SJCRH30 (cell line): ENCODE measurements at regions not wholly inside any gene's neighbourhood (a gene's known extent, or its start where the extent isn't known, plus 50 kb on each side); places are given as distances from the start of the nearest gene placed in this dataset.
A peak's percentile ranks its signal among the peaks of the same experiment; 100 is the strongest.
"Not testable (repeated sequence)": the region's sequence is repeated elsewhere in the genome, so short reads cannot be mapped to it uniquely, and the experiment has no call there.

ENCODE experiments used
- DNase-seq, 2 experiments: peaks; one replicate each; pipeline ENCODE4 v3.0.0-alpha.2; 2015 to 2020
- H3K27ac ChIP-seq: fragments of 250-450 bp; sonication (Bioruptor Pico); 2 replicates; pipeline ENCODE4 v1.5.1; 2020; ENCODE audit warnings: mild to moderate bottlenecking, moderate library complexity
- H3K27me3 ChIP-seq: fragments of 250-450 bp; sonication (Bioruptor Pico); 2 replicates; pipeline ENCODE4 v1.5.1; 2020; ENCODE audit warnings: mild to moderate bottlenecking, moderate library complexity
- H3K36me3 ChIP-seq: fragments of 250-450 bp; sonication (Bioruptor Pico); 2 replicates; pipeline ENCODE4 v1.5.1; 2020; ENCODE audit warnings: mild to moderate bottlenecking, moderate library complexity
- H3K4me1 ChIP-seq: fragments of 250-450 bp; sonication (Bioruptor Pico); 2 replicates; pipeline ENCODE4 v1.5.1; 2020; ENCODE audit warnings: mild to moderate bottlenecking, moderate library complexity
- H3K4me3 ChIP-seq: fragments of 250-450 bp; sonication (Bioruptor Pico); 2 replicates; pipeline ENCODE4 v1.5.1; 2020; ENCODE audit warnings: mild to moderate bottlenecking, moderate library complexity
- H3K9me3 ChIP-seq: fragments of 250-450 bp; sonication (Bioruptor Pico); replicated peaks from 2 replicates; pipeline ENCODE4 v1.5.1; 2020; ENCODE audit warnings: mild to moderate bottlenecking, moderate library complexity

DNA sequence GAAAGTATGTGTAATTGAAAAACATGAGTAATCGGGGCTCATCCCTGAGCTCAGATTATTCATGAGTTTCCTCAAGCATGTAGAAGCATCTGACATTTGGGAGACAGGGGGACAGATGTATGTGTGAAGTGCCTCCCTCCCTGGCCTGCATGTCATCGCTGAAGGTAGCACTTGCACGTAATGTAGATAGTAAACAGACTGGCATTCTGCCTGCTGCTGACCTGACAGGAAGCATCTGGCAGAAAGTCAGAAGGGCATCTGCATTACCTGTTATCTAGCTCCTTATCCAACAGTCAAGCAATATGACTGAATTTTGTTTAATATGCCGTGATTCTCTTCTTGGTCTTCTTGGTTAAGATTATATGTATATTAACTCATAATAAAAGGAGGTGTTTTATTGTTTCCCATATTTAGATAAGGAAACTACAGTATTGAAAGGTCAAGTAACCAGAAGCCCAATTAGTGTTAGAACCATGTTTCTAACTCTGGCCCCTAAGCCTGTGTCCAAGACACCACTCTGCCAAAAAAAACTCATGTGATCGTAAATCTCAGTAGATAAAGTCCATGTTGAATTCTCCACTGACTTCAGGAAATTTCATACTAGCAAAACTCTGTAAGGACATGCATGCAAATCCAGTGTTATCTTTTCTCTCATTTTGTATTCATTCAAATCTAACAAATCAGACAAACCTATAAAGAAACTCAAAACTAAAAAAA lies 918.1 kb upstream of the MBL2 start:
- Histone ChIP-seq H3K4me1 (no peaks in the 10 kb centered on the region), H3K9me3 (no peaks in the 10 kb centered on the region)

DNA sequence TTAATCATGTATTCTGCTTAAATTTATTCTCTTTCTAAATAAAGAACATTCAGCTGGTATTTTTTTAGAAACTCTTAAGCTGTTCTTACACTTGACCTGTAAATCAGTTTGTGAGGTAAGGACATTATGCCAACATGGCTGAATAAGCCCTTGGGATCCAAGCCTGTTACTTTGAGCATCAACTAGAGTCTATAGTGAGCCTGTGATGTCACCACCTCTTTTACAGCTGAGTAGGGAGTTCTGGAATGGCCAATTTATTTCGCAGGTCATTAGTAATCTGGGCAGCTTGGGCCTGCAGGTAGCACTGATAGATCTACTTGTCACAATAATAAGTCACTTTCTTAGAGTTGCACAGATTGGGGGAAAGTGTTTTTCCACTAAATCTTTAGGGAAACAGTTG lies 915.2 kb upstream of the MBL2 start:
- no peak overlapping the region for H3K4me3 ChIP-seq
- no peaks in the 10 kb centered on the region for H3K36me3 ChIP-seq
- no peak for DNase-seq
- no peaks in the 10 kb centered on the region for H3K27me3 ChIP-seq
- H3K27ac ChIP-seq = no peak overlapping the region
- H3K4me1 ChIP-seq = no peaks in the 10 kb centered on the region
- no peaks in the 10 kb centered on the region for H3K9me3 ChIP-seq

More for the DNA sequence above, 918.1 kb upstream of the MBL2 start:
- no peak for DNase-seq
- no peaks in the 10 kb centered on the region for H3K27me3 ChIP-seq
- H3K4me3 ChIP-seq = no peak overlapping the region
- H3K36me3 ChIP-seq = no peaks in the 10 kb centered on the region
- H3K27ac ChIP-seq = no peak overlapping the region

DNA sequence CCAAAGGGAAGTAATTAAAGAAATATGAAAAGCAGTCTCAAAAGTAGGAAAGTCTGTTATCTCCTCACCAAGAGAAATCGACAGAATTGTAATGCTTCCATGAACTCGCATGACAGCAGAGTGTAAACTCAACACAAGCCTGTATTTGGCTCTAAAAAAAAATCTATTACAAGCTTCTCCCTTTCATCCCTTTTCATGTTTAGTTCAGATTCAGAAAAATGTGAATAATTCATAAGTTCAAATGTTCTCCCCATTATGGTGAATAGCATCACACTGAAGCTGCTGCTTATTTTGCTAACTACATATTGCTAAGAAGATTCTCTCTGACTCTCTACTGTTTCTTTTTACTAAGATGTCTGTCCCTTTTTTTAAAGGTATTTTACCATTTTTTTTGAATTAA lies 910.3 kb upstream of the MBL2 start:
- H3K27ac ChIP-seq = no peak overlapping the region
- no peaks in the 10 kb centered on the region for H3K4me1 ChIP-seq
- H3K36me3 ChIP-seq = no peaks in the 10 kb centered on the region
- DNase-seq = no peak
- no peaks in the 10 kb centered on the region for H3K9me3 ChIP-seq
- no peak overlapping the region for H3K4me3 ChIP-seq
- H3K27me3 ChIP-seq = no peaks in the 10 kb centered on the region

DNA sequence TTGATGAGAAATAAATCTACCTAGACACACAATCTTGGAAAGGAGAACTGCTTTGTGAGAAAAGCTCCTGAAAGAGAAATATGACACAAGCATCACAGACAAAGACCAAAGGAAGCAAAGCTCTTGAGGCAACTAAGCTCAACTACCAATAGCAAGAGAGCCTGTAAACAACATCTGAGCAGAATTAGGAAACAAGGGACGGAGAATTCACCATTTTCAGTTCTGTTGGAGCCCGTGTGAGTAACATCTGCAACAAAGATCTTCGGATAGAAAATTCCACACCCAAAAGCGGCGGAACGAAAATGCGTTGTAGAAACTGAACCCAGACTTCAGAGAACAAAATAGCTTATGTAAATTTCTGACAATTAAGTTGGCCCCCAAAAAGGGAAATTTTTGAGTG lies 909.9 kb upstream of the MBL2 start:
- Histone ChIP-seq H3K9me3 (no peaks in the 10 kb centered on the region), H3K4me1 (no peaks in the 10 kb centered on the region), H3K27me3 (no peaks in the 10 kb centered on the region), H3K27ac (no peak overlapping the region), H3K36me3 (no peaks in the 10 kb centered on the region), H3K4me3 (no peak overlapping the region)
- no peak for DNase-seq

DNA sequence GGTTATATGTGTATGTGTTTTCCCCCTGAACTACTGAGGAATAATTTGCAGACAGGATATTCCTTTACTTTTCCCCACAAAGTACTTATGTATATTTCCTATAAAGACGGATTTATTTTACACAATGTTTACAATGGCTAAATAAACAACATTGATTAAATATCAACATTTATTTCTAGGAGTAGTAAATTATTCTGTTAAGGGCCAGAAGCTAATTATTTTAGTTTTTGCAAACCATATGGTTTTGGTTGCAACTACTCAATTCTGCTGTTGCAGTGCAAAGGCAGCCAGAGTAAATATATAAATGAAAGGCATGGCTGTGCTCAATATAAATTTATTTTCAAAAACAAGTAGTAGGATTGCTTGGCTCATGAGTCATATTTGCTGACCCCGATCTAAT lies 907.1 kb upstream of the MBL2 start:
- H3K27me3 ChIP-seq = no peaks in the 10 kb centered on the region
- H3K9me3 ChIP-seq = no peaks in the 10 kb centered on the region
- DNase-seq = no peak
- no peak overlapping the region for H3K4me3 ChIP-seq
- H3K27ac ChIP-seq = no peak overlapping the region
- H3K4me1 ChIP-seq = no peaks in the 10 kb centered on the region
- H3K36me3 ChIP-seq = no peaks in the 10 kb centered on the region

DNA sequence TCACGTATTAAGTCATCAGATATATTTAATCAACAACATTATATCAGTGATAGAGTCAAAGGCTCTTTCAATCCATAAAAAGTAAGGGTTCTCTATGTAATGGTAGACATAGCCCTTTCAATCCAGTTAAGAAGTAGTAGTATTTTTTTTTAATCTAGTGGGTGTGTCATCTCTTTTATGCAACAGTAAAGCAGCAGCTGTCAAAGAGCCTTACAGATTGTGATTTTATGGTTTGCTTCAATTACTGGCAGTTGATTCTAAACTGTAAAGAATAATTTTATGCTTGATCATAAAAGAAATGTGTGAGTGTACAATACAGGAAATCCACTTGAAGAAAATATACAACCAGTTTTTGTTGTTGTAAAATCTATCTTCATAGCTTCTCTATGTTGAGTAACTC lies 902.6 kb upstream of the MBL2 start:
- Histone ChIP-seq H3K27ac (no peak overlapping the region), H3K9me3 (no peaks in the 10 kb centered on the region)
- no peak for DNase-seq

DNA sequence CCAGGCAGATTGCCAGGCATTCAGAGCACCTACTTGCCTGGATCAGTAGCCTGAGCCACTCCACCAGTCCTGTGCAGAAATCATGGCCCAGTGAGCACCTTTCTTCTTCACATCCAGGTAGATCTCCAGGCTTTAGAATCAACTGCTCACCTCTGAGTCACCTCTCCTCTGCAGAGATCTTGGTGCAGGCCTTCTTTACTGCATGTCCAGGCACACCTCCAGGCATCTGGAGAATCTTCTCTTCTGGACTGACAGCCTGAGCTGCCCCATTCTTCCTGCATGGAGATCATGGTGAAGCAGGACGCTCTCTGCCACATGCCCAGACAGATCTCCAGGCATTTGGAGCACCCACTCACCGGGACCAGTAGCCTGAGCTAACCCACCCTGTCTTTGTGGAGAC lies 894.5 kb upstream of the MBL2 start:
- H3K9me3 ChIP-seq = no peaks in the 10 kb centered on the region
- H3K4me1 ChIP-seq = no peaks in the 10 kb centered on the region
- no peak overlapping the region for H3K27ac ChIP-seq
- no peaks in the 10 kb centered on the region for H3K36me3 ChIP-seq
- no peak overlapping the region for H3K4me3 ChIP-seq
- DNase-seq = no peak
- H3K27me3 ChIP-seq = no peaks in the 10 kb centered on the region

More for the DNA sequence above, 902.6 kb upstream of the MBL2 start:
- Histone ChIP-seq H3K36me3 (no peaks in the 10 kb centered on the region), H3K4me1 (no peaks in the 10 kb centered on the region), H3K4me3 (no peak overlapping the region), H3K27me3 (no peaks in the 10 kb centered on the region)

DNA sequence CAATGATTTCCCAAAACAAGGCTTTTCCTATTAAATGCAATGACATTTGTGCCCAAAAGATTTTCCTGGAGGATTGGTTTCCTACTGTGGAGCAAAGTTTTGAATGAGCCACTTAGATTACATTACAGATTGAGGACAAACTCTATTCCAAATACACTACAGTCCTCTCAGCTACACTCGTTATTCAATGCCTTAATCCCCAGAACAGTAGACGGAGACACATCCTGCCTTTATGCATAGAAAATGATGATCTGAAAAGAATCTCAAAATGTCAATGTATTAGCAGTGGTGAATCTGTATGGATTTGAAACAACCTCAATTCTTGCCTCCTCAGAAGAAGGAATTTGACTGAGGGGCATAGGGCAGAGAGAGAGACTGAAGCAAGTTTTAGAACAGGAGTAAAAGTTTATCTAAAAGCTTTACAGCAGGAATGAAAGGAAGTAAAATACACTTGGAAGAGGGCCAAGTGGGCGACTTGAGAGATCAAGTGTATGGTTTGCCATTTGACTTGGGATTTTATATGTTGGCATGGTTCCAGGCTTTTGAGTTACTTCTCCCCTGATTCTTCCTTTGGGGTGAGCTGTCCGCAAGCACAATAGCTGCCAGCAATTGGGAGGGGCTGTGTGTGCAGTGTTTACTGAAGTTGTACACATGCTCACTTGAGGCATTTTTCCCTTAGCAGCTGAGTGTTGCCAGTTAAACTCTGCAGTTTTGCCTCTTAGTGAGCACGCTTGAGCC lies 891.9 kb upstream of the MBL2 start:
- H3K4me1 ChIP-seq = no peaks in the 10 kb centered on the region
- no peaks in the 10 kb centered on the region for H3K9me3 ChIP-seq
- H3K27ac ChIP-seq = no peak overlapping the region
- H3K36me3 ChIP-seq = no peaks in the 10 kb centered on the region
- H3K27me3 ChIP-seq = no peaks in the 10 kb centered on the region
- H3K4me3 ChIP-seq = no peak overlapping the region
- DNase-seq = peak; percentile 32 to 50

DNA sequence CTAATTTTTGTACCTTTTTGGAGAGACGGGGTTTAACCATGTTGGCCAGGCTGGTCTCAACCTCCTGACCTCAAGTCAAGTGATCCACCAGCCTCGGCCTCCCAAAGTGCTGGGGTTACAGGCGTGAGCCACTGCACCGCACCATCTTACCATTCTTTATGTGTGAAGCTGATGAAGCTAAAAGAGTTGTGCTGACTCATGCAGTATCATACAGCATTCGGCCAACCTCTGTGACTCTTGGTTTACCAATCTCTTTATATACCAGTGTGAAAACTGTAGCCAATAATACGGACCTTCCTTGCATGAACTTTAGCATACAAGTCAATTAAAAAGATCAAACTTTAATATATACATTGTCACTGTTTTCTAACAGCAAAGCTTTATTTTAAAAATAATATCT lies 878.2 kb upstream of the MBL2 start:
- H3K4me3 ChIP-seq = no peak overlapping the region
- no peaks in the 10 kb centered on the region for H3K9me3 ChIP-seq
- no peaks in the 10 kb centered on the region for H3K4me1 ChIP-seq
- DNase-seq = no peak
- no peak overlapping the region for H3K27ac ChIP-seq
- no peaks in the 10 kb centered on the region for H3K36me3 ChIP-seq
- H3K27me3 ChIP-seq = no peaks in the 10 kb centered on the region

DNA sequence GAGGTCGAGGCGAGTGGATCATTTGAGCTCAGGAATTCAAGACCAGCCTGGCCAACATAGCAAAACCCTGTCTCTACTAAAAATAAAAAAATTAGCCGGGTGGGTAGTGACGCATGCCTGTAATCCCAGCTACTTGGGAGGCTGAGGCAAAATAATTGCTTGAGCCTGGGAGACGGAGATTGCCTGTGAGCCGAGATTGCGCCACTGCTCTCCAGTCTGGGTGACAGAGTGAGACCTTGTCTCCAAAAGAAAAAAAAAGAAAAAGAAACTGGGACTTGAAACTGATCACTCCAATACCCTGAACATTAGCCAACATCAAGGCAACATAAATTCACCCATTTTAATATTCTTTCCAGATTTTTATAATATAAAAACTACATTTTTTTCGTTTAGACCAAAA lies 874.6 kb upstream of the MBL2 start:
- H3K4me1 ChIP-seq, H3K4me3 ChIP-seq, H3K36me3 ChIP-seq, H3K27ac ChIP-seq, H3K27me3 ChIP-seq, H3K9me3 ChIP-seq, DNase-seq: not testable (repeated sequence)

DNA sequence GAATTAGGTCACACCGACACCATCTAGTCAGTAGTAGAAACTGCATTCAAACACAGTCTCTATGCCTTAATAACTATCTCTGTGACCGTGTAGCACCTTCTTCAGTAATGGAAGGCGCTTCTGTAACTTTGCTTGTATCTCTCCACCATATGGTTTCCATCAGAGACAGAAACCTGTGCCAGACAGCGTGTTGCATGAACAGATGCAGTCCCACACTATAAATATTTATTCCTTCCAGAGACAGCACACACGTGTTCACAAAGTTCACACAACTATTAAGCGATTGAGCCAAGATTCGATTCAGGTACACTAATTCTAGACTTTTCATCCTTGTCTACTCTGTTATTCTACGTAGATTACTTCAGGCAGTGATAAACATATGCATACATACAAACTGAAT lies 873.9 kb upstream of the MBL2 start:
- Histone ChIP-seq H3K4me3 (no peak overlapping the region), H3K9me3 (no peaks in the 10 kb centered on the region), H3K4me1 (no peaks in the 10 kb centered on the region), H3K27ac (no peak overlapping the region), H3K27me3 (no peaks in the 10 kb centered on the region), H3K36me3 (no peaks in the 10 kb centered on the region)
- no peak for DNase-seq

DNA sequence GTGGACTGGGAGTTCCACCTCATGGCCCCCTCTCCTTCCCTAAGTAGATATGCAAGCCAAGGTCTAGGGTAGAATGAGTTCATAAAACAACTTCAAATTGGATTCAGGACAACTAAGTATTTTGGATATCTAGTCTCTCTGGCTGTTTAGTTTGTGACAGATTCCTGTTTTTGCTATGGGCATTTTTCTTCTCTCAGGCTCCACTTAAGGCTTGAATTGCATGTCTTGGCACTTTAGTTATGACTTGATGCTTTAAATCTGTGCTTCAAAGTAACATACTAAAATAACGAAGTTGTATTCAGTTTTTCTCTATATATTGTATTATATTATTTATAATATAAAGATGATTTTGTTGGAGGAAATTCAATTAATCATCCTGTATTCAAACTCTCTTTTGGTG lies 873.4 kb upstream of the MBL2 start:
- H3K27me3 ChIP-seq = no peaks in the 10 kb centered on the region
- no peak overlapping the region for H3K27ac ChIP-seq
- DNase-seq = no peak
- H3K36me3 ChIP-seq = no peaks in the 10 kb centered on the region
- no peak overlapping the region for H3K4me3 ChIP-seq
- H3K4me1 ChIP-seq = no peaks in the 10 kb centered on the region
- H3K9me3 ChIP-seq = no peaks in the 10 kb centered on the region

DNA sequence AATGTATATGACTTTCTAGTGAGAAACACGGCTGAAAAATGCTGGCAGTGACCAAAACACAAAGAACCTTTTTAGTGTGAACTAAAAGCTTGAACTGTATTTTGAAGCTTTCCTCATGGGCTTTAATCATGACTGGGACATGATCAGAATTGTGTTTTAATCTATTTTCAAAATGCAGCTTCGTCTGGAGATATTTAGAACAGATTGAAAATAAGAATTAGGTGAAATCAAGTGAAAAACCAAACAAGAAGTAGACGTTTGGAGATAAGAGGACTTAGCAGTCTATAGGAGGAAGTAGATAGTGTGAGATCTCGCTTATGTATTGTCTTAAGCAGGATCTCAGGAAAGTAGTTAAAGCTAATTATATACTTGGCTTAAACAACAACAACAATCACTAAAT lies 865.4 kb upstream of the MBL2 start:
- Histone ChIP-seq H3K27ac (no peak overlapping the region), H3K27me3 (no peaks in the 10 kb centered on the region), H3K4me1 (no peaks in the 10 kb centered on the region)

DNA sequence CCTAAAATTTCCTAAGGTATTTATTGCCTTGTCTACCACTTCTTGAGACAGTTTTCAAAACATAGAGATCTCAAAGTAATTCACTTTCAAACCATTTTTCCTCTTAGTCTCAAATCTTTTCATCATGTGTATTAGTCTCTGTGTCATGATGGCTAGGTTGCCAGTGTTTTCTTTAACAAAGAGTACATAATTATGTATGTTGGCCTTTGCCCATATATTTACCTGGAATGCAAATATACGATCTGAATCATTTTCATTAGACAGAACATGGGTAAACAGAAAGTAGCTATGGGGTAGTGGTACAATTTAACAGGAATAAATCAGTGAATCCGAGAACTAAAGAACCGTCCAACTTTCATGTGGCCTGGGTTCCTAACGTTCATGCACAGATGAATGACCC lies 852.1 kb upstream of the MBL2 start:
- Histone ChIP-seq H3K36me3 (no peaks in the 10 kb centered on the region), H3K27ac (no peak overlapping the region), H3K4me1 (no peaks in the 10 kb centered on the region), H3K27me3 (no peaks in the 10 kb centered on the region), H3K9me3 (no peaks in the 10 kb centered on the region), H3K4me3 (no peak overlapping the region)
- DNase-seq = no peak

More for the DNA sequence above, 865.4 kb upstream of the MBL2 start:
- H3K4me3 ChIP-seq = no peak overlapping the region
- H3K9me3 ChIP-seq = no peaks in the 10 kb centered on the region
- H3K36me3 ChIP-seq = no peaks in the 10 kb centered on the region
- DNase-seq = no peak

DNA sequence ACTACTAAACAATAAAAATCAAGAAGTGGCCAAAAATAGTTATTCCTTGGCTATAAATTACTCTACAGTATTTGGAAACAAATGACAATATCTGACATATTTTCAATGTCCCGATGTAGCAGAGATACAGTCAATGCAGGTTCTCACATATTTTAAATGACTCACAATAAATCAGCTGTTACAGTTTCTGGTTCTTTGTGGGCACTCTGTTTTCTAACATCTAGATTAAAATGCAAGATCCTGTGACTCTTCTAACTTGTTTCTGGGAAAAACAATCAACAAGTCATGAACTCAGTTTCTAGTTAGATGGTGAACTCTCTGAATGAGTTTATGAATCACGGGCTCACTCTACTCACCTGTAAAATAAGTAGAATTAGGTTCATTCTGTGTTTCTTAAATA lies 849.6 kb upstream of the MBL2 start:
- DNase-seq = no peak
- H3K4me3 ChIP-seq = no peak overlapping the region
- no peak overlapping the region for H3K27ac ChIP-seq
- no peaks in the 10 kb centered on the region for H3K9me3 ChIP-seq
- H3K36me3 ChIP-seq = no peaks in the 10 kb centered on the region
- no peaks in the 10 kb centered on the region for H3K27me3 ChIP-seq
- no peaks in the 10 kb centered on the region for H3K4me1 ChIP-seq

DNA sequence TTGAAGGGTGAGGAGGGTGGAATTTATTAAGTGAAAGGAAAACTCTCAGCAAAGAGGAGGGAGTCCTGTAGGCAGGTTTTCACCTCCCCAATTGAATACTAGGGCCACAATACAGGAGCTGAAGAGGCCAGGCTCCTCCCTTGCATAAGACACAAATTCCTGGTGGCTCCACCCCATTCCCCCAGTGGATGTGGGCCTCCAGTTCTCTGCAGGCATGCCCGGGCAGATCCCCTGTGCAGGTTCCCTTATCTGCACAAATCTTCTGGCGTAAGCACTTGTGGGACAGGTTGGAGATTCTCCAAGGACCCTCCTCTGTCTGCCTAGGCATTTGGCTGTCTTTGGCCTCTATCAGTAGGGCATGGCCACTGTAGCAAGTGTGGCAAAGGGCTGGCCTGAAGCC lies 847.1 kb upstream of the MBL2 start:
- Histone ChIP-seq H3K4me1 (no peaks in the 10 kb centered on the region), H3K36me3 (no peaks in the 10 kb centered on the region), H3K9me3 (no peaks in the 10 kb centered on the region), H3K27me3 (no peaks in the 10 kb centered on the region), H3K27ac (no peak overlapping the region), H3K4me3 (no peak overlapping the region)
- peak in 1 of 2 experiments; percentile 3 for DNase-seq
